Ovary (tissue), 7 donors: ENCODE measurements at regions not wholly inside any gene's neighbourhood (a gene's known extent, or its start where the extent isn't known, plus 50 kb on each side); places are given as distances from the start of the nearest gene placed in this dataset.

Experiments
- DNase-seq, 5 donors: peaks; one replicate each; pipeline ENCODE4 v3.0.0-alpha.2; 2019 to 2020
- H3K27ac ChIP-seq, 2 donors: fragments of 200-600 bp; one replicate each; pipeline versions ENCODE4 v1.5.1 to v1.8.0; 2019 to 2022
- H3K27me3 ChIP-seq: fragments of 200-600 bp; one replicate; pipeline ENCODE4 v1.8.0; 2022
- H3K36me3 ChIP-seq: fragments of 200-600 bp; sonication (generic); one replicate; pipeline ENCODE4 v1.5.1; 2019
- H3K4me1 ChIP-seq: one replicate; pipeline ENCODE4 v1.8.1; 2013; ENCODE audit warnings: mild to moderate bottlenecking, moderate library complexity; ENCODE audit not compliant: insufficient read depth
- H3K4me3 ChIP-seq: fragments of 200-600 bp; sonication (generic); one replicate; pipeline ENCODE4 v1.5.1; 2017
- H3K9me3 ChIP-seq, 2 donors: fragments of 200-600 bp in 1 of 2; sonication (generic) in 1 of 2; one replicate each; pipeline versions ENCODE4 v1.5.1 to v1.8.1; 2013 to 2019; ENCODE audit warnings: mild to moderate bottlenecking in 1 of 2, moderate library complexity in 1 of 2
- CTCF ChIP-seq, 3 donors: fragments of 450-650 bp in 2 of 3; fragments of 200-600 bp in 1 of 3; IDR thresholded peaks; one replicate each; pipeline versions ENCODE4 v1.5.1 to v1.8.0; 2016 to 2022; ENCODE audit warnings: antibody characterized with exemption in 3 of 3, mild to moderate bottlenecking in 1 of 3
- EP300 ChIP-seq: sonication (generic); formaldehyde crosslinking; IDR thresholded peaks from one replicate; pipeline ENCODE4 v1.6.1; 2017; ENCODE audit warnings: antibody characterized with exemption
- POLR2A ChIP-seq: fragments of 450-650 bp; IDR thresholded peaks from one replicate; pipeline ENCODE4 v1.6.1; 2017; ENCODE audit warnings: antibody characterized with exemption, mild to moderate bottlenecking, moderate library complexity
- WGBS, 3 donors: extraction: QIAGEN DNeasy Blood & Tissue Kit in 1 of 3; methylation state at CpG; one replicate each; pipeline versions ENCODE4 v1.1.5 to v1.1.7; 2013 to 2017; 5-methylcytosine and 5-hydroxymethylcytosine counted together
- intact Hi-C, 4 donors: fragments of 100-400 bp; cut with DNase I; formaldehyde crosslinking; loops; one replicate each; pipeline versions ENCODE4 v1.11.0 to v1.15.1; 2022 to 2023
- donor health status: DM: no; HTN: no; CAD: no; lungs with moderate emphysema.
- donor health status: DM: no; HTN: no; CAD: no.
- donor health status: Bipolar disorder and iron deficiency.
- donor health status: DM: no; HTN: no; CAD: no.
- donor health status: DM: yes; HTN: yes; CAD: no.

GRCh38 chr11:116188350-116188749 lies 584.4 kb downstream of the BUD13 start:
- H3K27me3 ChIP-seq = no peaks in the 10 kb centered on the region
- DNase-seq = no peak
- H3K9me3 ChIP-seq = no peaks in the 10 kb centered on the region
- H3K4me1 ChIP-seq = peaks cover 5% of the 10 kb centered on the region
- intact Hi-C loops = no loop called here
- no peak overlapping the region for H3K27ac ChIP-seq
- WGBS, 3 donors = 80 to 89% (median 81%) methylated on average over 5 of the region's 5 CpGs
- H3K36me3 ChIP-seq = no peaks in the 10 kb centered on the region
- H3K4me3 ChIP-seq = no peak overlapping the region
- TF ChIP-seq EP300 = no peak
- TF ChIP-seq POLR2A = no peak
- no peak for TF ChIP-seq CTCF (IDR thresholded peaks at IDR 0.05)

- H3K27ac ChIP-seq = no peak overlapping the region
- TF ChIP-seq EP300 (no peak), POLR2A (no peak), CTCF (IDR thresholded peaks at IDR 0.05) (no peak)
- no peaks in the 10 kb centered on the region for H3K27me3 ChIP-seq
- no peaks in the 10 kb centered on the region for H3K9me3 ChIP-seq
- no peak overlapping the region for H3K4me3 ChIP-seq
- H3K36me3 ChIP-seq = no peaks in the 10 kb centered on the region
- H3K4me1 ChIP-seq = no peaks in the 10 kb centered on the region
- WGBS, 3 donors = 65 to 90% (median 68%) methylated on average over 2 of the region's 2 CpGs
- intact Hi-C loops = no loop called here
- no peak for DNase-seq
Observed at GRCh38 chr11:116187026-116187425, 585.8 kb downstream of the BUD13 start.

- no peaks in the 10 kb centered on the region for H3K36me3 ChIP-seq
- intact Hi-C loops = no loop called here
Observed at GRCh38 chr11:116185551-116185950, 587.2 kb downstream of the BUD13 start.

GRCh38 chr11:116184763-116185162 lies 588.0 kb downstream of the BUD13 start:
- H3K4me3 ChIP-seq = no peak overlapping the region
- DNase-seq = no peak
- no peak overlapping the region for H3K27ac ChIP-seq
- TF ChIP-seq POLR2A (no peak), EP300 (no peak), CTCF (IDR thresholded peaks at IDR 0.05) (no peak)
- H3K4me1 ChIP-seq = peaks cover 2% of the 10 kb centered on the region
- no peaks in the 10 kb centered on the region for H3K27me3 ChIP-seq
- no peaks in the 10 kb centered on the region for H3K36me3 ChIP-seq
- H3K9me3 ChIP-seq = no peaks in the 10 kb centered on the region
- WGBS, 3 donors = 89 to 93% (median 92%) methylated on average over 8 of the region's 8 CpGs
- intact Hi-C loops = no loop called here

More at GRCh38 chr11:116185551-116185950, 587.2 kb downstream of the BUD13 start:
- Histone ChIP-seq H3K27ac (no peak overlapping the region), H3K4me1 (peaks cover 2% of the 10 kb centered on the region), H3K4me3 (no peak overlapping the region), H3K9me3 (no peaks in the 10 kb centered on the region), H3K27me3 (no peaks in the 10 kb centered on the region)
- DNase-seq = no peak
- WGBS, 3 donors = 86 to 87% (median 86%) methylated on average over 4 of the region's 4 CpGs
- TF ChIP-seq CTCF (IDR thresholded peaks at IDR 0.05) (no peak), POLR2A (no peak), EP300 (no peak)
